Lung (tissue), 11 donors: ENCODE measurements at regions not wholly inside any gene's neighbourhood (a gene's known extent, or its start where the extent isn't known, plus 50 kb on each side); places are given as distances from the start of the nearest gene placed in this dataset.

Experiments
- ATAC-seq: fragments of 200-7000 bp; cut with Tn5 transposase; one replicate; pipeline ENCODE4 v1.9.1; 2020; ENCODE audit warnings: moderate number of reproducible peaks; ENCODE audit not compliant: insufficient read depth, low FRiP score
- DNase-seq, 3 donors: peaks; one replicate each; pipeline ENCODE4 v3.0.0-alpha.2; 2013 to 2017
- H3K27ac ChIP-seq, 2 donors: one replicate each; pipeline ENCODE4 v1.5.1; 2013; ENCODE audit warnings: mild to moderate bottlenecking in 2 of 2, moderate library complexity in 2 of 2, control low read depth in 1 of 2, inconsistent platforms in 1 of 2, low read depth in 1 of 2, low read length in 1 of 2
- H3K27me3 ChIP-seq, 3 donors: one replicate each; pipeline ENCODE4 v1.5.1; 2013; ENCODE audit warnings: low read length in 2 of 3; ENCODE audit not compliant: control insufficient read depth in 3 of 3, insufficient read depth in 3 of 3
- H3K36me3 ChIP-seq, 4 donors: one replicate each; pipeline ENCODE4 v1.5.1; 2013; ENCODE audit warnings: low read length in 4 of 4, mild to moderate bottlenecking in 1 of 4, moderate library complexity in 1 of 4; ENCODE audit not compliant: control insufficient read depth in 4 of 4, insufficient read depth in 4 of 4
- H3K4me1 ChIP-seq, 5 donors: one replicate each; pipeline ENCODE4 v1.5.1; 2013; ENCODE audit warnings: low read length in 5 of 5, mild to moderate bottlenecking in 2 of 5, moderate library complexity in 1 of 5; ENCODE audit not compliant: control insufficient read depth in 5 of 5, insufficient read depth in 5 of 5
- H3K4me3 ChIP-seq: one replicate; pipeline ENCODE4 v1.5.1; 2013; ENCODE audit warnings: mild to moderate bottlenecking, control low read depth, moderate library complexity
- H3K9ac ChIP-seq, 2 donors: one replicate each; pipeline ENCODE4 v1.5.1; 2013; ENCODE audit warnings: low read length in 2 of 2, control low read depth in 1 of 2; ENCODE audit not compliant: insufficient read depth in 1 of 2
- H3K9me3 ChIP-seq, 4 donors: one replicate each; pipeline ENCODE4 v1.5.1; 2013; ENCODE audit warnings: low read length in 3 of 4, mild to moderate bottlenecking in 1 of 4, moderate library complexity in 1 of 4; ENCODE audit not compliant: control insufficient read depth in 4 of 4, insufficient read depth in 3 of 4
- WGBS, 2 donors: extraction: QIAGEN DNeasy Blood & Tissue Kit; methylation state at CpG; one replicate each; pipeline ENCODE4 v1.1.7; 2013; 5-methylcytosine and 5-hydroxymethylcytosine counted together
- TF ChIP-seq, protein P1 (sequence below): IDR thresholded peaks from 2 replicates; pipeline ENCODE4 v1.5.1; 2012; ENCODE audit warnings: mild to moderate bottlenecking; ENCODE audit errors: control extremely low read depth, extremely low read depth
- donor health status: control.
- donor health status: control.
- donor health status: Bipolar disorder and iron deficiency.
- donor health status: healthy.
- donor health status: DM: yes; HTN: yes; CAD: no.

DNA sequence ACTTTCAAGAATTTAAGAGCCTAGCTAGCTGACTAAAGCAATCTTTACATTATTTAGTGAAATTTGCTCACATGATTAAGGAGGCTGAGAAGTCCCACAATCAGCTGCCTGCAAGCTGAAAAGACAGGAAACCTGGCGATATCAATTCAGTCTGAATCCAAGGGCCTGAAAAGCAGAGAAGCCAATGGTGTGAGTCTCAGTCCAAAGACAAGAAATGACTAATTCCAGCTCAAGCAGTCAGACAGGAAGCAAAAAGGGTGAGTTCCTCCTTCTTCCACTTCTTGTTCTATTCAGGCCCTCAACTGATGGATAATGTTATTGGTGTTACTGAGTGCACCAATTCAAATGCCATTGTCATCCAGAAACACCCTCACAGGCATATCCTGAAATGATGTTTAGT, 1231.6 kb upstream of the CELF2 start:
- Histone ChIP-seq H3K9ac (no peak overlapping the region), H3K27me3 (no peaks in the 10 kb centered on the region), H3K36me3 (no peaks in the 10 kb centered on the region), H3K4me1 (no peaks in the 10 kb centered on the region), H3K4me3 (no peak overlapping the region), H3K9me3 (no peaks in the 10 kb centered on the region), H3K27ac (no peak overlapping the region)
- 45 to 51% methylated on average over 1 of the region's 1 CpG for WGBS, 2 donors
- DNase-seq, result no peak
- no peak for ATAC-seq
- TF ChIP-seq, protein P1, sequence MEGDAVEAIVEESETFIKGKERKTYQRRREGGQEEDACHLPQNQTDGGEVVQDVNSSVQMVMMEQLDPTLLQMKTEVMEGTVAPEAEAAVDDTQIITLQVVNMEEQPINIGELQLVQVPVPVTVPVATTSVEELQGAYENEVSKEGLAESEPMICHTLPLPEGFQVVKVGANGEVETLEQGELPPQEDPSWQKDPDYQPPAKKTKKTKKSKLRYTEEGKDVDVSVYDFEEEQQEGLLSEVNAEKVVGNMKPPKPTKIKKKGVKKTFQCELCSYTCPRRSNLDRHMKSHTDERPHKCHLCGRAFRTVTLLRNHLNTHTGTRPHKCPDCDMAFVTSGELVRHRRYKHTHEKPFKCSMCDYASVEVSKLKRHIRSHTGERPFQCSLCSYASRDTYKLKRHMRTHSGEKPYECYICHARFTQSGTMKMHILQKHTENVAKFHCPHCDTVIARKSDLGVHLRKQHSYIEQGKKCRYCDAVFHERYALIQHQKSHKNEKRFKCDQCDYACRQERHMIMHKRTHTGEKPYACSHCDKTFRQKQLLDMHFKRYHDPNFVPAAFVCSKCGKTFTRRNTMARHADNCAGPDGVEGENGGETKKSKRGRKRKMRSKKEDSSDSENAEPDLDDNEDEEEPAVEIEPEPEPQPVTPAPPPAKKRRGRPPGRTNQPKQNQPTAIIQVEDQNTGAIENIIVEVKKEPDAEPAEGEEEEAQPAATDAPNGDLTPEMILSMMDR, result no peak

DNA sequence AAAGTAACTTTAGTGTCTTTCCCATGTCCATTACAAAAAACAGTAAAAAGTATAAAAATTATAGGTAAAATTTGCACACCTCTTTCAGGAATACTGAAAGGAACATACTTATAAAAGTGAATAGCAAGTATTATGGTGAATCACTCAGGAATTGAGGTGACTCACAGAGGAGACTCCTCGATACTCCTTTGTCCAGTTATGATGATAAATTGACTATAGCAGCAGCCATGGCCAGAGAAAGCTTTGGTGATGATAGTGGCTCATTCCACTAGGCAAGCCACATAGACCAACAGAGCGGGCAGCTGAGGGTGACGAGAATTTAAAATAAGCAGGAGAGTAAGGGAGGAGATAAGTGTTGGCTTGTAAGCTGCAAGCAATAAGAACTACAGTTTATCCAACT, 1231.1 kb upstream of the CELF2 start:
- Histone ChIP-seq H3K9ac (no peak overlapping the region), H3K9me3 (no peaks in the 10 kb centered on the region), H3K36me3 (no peaks in the 10 kb centered on the region), H3K4me3 (no peak overlapping the region), H3K27me3 (no peaks in the 10 kb centered on the region), H3K27ac (no peak overlapping the region), H3K4me1 (no peaks in the 10 kb centered on the region)
- ATAC-seq (no peak), DNase-seq (no peak)
- TF ChIP-seq, protein P1, result no peak
- 88 to 90% methylated on average over 3 of the region's 3 CpGs for WGBS, 2 donors

DNA sequence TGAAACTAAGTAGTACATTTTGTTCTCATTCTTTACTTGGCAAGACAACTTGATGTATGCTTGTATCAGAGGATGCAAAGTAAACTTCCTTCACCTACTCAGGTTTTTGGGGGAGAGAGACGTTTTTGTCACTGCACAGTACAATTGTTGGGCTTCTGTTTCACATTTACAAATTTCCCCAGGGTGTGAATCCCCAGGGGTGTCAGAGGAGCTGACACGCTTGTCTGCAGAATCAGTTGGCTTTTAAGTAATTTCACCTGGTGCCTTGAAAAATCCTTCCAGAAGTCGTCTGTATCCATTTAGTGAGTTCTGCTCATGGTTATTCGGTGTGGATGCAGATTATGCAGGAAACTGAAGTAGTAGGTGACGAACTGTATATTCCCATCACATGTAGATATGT, 1227.7 kb upstream of the CELF2 start:
- H3K9me3 ChIP-seq, result no peaks in the 10 kb centered on the region
- TF ChIP-seq, protein P1, result no peak
- H3K27me3 ChIP-seq, result no peaks in the 10 kb centered on the region
- H3K36me3 ChIP-seq, result no peaks in the 10 kb centered on the region
- H3K4me1 ChIP-seq, result no peaks in the 10 kb centered on the region
- ATAC-seq, result no peak
- WGBS, 2 donors, result 75 to 87% methylated on average over 5 of the region's 5 CpGs
- H3K9ac ChIP-seq, result no peak overlapping the region
- no peak for DNase-seq
- H3K27ac ChIP-seq, result no peak overlapping the region
- no peak overlapping the region for H3K4me3 ChIP-seq

DNA sequence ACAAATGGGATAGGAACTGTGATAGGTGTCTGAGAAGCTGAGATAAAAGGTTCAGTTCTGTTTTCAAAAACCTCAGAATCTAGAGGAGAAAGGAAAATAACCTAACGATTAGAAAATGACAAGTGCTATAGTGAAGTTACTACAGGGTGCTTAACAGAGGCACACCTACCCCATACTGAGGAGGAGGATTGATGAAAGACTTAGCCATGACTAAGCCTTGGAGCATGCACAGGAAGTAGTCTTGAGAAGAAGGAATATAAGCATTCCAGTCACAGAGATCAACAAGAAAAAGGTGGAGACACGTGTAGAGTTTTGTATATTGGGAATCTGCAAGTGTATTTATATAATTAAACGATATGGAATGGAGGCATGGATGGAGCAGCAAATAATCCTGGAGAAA, 1225.5 kb upstream of the CELF2 start:
- Histone ChIP-seq H3K36me3 (no peaks in the 10 kb centered on the region), H3K4me3 (no peak overlapping the region), H3K9ac (no peak overlapping the region), H3K27me3 (no peaks in the 10 kb centered on the region), H3K9me3 (no peaks in the 10 kb centered on the region), H3K4me1 (no peaks in the 10 kb centered on the region), H3K27ac (no peak overlapping the region)
- TF ChIP-seq, protein P1, result no peak
- ATAC-seq, result no peak
- WGBS, 2 donors, result 65 to 76% methylated on average over 3 of the region's 3 CpGs
- no peak for DNase-seq
